ENCODE measurements at regions not wholly inside any gene's neighbourhood (a gene's known extent, or its start where the extent isn't known, plus 50 kb on each side); places are given as distances from the start of the nearest gene placed in this dataset.
"Not testable (repeated sequence)": the region's sequence is repeated elsewhere in the genome, so short reads cannot be mapped to it uniquely, and the experiment has no call there.

DNA sequence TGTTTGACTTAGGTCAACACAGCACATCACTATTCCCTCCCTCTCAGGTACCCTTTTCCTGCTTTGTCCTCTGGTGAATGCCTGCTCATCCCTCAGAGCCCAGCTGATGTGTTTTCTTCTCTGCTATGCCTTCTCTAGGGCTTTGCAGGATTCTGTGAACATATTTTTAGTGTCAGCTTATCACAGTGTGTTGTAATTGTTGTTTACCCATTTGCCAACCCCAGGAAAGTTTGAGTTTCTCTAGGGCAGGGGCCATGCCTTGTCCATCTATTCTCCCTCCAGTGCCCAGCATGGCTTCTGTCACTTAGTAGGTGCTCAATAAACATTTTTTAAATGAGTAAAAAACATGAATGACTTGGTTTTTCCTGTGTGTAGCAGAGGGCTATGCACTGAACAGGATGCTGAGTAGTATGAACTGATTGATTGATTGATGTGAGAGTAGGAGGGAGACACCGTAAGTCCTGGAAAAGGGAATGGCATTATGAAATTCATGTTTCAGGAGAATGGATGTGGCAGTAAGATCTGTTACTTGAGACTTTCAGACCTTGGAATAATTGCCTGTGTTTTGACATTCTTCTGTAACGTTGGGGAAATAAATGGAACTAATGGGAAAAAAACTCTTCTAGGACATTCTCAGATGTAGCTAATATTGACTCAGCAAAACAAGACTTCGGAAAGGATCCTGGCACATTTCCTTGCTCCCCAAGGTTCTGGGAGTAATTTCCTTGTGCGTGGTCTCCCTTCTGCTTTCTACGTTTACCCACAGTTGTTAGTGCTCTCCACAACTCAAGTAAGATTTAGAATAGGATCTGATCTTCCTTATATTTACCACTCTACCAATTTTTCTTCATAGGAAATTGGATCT, 267.3 kb upstream of the TBL1XR1 start:
- no peak for DNase-seq

DNA sequence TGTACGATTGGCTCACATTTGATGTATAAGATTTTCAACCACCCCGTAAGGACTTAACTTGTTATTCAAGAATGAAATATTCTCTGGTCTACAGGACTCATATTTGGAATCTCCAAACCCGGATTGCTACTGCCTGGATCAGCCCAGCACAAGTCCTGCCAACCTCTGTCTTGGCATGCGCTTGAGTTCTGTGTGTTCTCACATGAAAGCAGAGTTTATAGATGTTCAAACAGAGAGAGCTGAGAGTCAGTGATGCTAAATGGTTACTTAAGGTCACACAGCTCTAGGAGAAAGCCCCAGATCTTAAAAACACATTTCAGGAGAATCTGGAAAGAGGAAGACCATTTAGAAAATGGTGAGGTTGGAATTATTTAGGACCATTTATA, 268.0 kb upstream of the TBL1XR1 start:
- DNase-seq = no peak

- no peak for DNase-seq
Measured at GRCh38 chr3:177466074-177466473, 268.8 kb upstream of the TBL1XR1 start.

DNA sequence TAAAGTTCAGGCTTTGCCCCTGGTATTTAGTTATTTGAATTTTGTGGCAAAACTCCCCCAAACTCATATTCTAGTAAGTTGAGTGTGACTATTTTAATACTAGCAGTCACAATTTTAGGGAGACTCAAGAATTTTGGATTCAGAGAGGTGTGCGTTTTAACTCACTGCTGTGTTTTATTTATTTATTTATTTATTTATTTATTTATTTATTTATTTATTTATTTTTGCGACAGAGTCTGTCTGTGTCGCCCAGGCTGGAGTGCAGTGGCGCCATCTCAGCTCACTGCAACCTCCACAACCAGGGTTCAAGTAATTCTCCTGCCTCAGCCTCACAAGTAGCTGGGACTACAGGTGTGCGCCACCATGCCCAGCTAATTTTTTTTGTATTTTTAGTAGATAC, 269.3 kb upstream of the TBL1XR1 start:
- DNase-seq = not testable (repeated sequence)

DNA sequence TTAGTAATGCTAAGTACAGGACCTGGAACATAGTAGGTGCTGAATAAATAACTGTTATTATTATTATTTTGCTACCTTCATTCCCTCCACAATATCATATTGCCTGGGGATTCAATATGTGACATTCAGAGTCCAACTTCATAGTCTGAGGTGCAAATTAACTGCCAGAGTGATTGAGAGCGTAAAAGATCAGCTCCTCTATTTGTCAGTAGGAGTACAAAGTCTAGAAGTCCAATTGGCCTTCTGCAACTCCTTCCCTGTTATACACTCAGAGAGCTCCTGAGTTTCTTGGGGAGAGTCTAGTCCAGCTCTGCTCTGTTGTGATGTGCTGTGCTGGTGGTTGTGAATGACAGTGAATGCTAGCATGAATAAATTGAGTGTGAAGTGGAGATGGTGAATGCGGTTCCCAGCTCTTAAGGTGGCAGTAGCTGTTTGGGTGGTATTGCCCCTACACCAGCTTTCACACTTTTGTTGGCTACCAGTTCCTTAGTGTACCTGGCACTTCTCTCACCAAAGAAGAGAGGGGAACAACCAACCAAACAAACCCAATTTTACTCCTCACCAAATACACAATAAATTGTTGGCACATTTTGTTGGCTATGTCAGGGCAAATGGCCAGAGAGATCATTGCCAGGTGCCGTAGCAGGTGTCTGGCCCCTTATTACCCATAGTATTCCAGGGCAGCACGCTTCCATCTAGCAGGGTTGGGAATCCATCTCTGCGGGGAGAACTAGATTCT, 270.1 kb upstream of the TBL1XR1 start:
- DNase-seq = no peak

DNA sequence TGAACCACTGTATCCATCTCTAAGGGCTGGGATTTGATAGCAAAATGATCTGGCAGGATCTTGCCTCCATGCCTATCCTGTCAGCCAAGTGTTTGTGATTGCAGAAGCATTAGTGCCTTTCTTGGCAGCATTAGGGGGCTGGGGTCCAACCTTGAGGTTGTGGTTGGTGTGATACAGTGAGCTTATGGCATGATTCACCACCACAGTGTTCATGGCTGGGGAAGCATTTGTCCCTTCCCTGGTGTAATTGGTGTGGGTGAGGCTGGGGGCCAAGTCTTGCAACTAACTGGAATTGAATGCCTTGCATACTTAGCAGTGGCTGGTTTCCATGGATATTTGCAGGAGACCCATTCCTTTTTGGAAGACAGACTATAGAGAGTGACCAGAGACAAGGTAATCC, 271.0 kb upstream of the TBL1XR1 start:
- DNase-seq = no peak

DNA sequence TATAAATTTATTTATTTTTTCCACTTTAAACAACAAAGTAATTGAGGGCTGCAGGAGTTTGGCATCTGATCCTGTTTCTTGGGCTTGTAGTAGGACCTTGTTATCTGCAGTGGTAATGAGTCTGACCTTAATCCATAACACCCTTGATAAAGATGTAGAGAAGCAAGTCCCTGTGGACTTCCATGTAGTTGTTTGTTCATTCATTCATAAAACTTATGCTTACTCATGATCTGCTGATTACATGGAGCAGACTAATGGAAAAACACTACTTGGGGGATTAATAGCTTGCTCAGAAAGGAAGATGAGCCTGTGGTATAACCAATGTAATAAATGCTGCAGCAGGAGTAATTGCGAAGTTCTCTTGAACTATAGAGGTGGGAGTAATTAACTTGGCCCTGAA, 271.5 kb upstream of the TBL1XR1 start:
- no peak for DNase-seq

- no peak for DNase-seq
Measured at GRCh38 chr3:177469216-177469615, 271.9 kb upstream of the TBL1XR1 start.

- DNase-seq = no peak
Measured at GRCh38 chr3:177470197-177470941, 273.1 kb upstream of the TBL1XR1 start.

GRCh38 chr3:177471733-177472480, 274.6 kb upstream of the TBL1XR1 start:
- DNase-seq = no peak

DNA sequence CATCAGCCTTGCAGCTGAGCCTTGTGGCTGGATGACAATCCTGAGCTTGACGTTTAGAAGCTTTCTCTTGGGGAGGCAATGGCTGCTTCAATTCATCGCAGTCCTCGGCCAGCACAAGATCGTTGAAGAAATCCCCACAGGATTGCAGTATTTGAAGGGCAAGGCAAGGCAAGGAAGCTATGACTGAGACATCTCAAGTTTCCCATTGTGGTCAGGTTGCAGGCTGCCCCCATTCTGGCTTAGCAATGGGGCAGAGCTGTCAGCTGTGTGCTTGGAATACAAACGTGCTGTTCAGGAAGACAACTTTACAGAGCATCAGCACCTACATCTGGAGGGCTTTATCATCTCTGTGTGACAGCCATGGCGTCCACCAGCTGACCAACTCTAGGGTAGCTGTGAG, 275.9 kb upstream of the TBL1XR1 start:
- no peak for DNase-seq

DNA sequence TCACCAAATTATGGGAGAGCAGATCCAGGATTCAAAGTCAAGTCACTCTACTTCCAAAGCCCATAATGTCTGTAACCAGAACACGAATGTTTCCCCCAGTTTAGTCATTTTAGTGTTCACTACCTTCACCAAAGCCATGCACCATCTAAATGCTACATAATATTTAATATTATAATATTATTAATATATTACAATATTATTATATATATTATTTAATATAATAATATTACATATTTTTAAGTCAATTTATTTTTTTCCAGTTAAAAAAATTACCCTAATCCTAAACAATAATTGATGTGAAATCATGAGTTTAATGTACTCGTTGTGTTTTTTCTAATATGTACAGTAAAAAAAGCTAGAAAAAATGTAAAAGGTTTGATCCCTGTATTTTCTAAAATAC, 276.6 kb upstream of the TBL1XR1 start:
- no peak for DNase-seq

GRCh38 chr3:177474652-177475355, 277.5 kb upstream of the TBL1XR1 start:
- no peak for DNase-seq

DNA sequence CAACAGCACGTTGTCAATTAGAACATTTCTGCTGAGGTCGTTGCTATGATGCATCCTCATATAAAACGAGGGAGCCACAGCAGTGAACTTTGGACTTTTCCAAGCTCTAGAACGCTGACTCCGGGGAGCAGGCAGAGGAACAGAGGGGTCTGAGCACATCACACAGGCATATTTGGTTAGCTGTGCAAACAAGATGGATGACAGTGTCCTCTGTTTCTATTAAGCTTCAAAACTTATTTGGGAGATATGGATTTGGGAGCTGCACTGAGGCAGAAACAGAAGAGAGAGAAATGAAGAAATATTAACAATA, 278.0 kb upstream of the TBL1XR1 start:
- DNase-seq = no peak

GRCh38 chr3:177476495-177476894, 279.2 kb upstream of the TBL1XR1 start:
- DNase-seq = no peak

DNA sequence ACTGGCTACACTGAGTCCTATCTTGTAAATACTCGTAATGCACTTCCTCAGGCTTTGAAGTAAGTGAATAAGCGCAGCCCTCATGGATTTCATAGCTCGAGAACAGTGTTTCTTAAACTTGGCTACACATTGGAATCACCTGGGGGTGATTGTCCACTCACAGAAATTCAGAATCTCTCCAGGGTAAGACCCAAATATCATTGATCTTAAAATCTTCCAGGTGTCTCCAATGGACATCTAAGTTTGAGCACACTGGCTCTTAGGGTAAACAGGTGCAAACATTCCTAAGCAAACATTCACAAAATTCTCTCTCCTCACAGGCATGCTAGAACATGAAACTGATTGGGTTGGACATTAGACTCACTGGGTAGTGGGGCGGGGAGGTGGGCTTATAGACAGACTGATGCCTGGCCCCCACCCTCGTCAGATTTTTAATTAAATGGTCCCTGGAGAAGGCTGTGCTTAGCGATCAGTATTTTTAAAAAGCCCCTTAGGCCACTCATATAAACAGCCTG, 279.7 kb upstream of the TBL1XR1 start:
- no peak for DNase-seq

DNA sequence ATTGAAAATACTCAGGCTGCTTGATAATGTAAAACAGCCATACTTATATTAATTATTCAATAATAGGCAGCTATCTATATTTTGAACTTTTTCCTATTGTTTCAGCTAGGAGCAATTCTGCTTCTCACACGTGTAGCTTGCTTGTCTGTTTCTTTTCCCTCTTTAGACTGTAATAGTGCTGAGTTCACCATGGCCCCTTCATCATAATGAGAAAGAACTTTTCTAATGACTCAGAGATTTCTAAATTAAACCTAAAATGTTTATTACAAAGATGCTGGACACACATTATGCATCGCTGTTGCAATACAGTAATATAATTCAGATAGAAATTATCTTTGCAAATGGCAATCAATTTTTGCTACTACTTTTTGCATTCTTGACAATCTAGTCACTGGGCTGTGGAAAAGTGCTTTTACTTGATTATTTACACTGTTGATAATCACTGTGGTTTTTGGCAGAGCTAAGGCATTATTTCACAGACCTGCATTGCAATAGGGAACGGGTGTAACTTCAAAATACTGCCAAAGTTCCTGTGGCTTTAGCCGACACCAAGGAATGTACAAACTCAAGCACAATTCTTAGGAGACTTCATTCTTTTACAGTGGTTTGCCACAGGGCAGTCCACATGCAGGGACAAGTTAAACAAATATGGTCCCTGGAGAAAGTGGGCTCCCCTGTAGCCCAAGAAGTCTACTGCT, 281.0 kb upstream of the TBL1XR1 start:
- DNase-seq = no peak

DNA sequence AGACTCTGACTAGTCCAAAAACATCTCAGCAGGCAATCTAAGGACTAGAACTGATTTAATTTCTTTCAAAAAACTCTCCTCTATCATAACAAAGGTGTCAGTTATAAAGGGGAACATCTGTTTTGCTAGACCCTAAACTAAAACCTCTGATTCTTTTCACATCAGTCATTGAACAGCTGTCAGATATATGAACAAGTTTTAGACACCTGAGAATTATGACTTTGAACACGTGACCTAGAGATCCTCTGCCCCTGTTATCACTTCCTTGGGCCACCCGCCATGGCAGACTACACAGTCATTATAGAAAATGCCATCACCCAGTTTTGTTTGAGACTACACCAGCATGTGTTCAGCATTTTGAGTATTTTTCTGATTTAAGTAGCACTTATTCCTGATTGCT, 282.3 kb upstream of the TBL1XR1 start:
- no peak for DNase-seq

DNA sequence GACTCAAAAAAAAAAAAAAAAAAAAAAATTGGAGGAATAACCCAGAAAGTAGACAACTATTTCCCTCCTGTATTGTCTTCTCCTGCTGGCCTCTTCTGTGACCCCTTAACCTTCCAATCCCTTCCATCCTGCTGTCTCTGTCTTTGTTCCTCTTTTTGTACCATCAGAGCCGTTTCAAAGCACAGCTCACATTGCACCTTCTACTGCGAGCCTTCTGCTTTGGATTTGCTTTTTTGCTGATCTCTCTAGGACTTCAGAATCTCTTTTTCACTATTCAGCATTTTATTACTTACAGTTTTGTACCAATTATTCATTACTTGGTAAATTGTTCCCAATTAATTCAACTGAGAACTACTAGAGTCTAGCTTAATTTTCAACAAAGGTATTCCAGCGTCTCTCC, 284.0 kb upstream of the TBL1XR1 start:
- DNase-seq = no peak

DNA sequence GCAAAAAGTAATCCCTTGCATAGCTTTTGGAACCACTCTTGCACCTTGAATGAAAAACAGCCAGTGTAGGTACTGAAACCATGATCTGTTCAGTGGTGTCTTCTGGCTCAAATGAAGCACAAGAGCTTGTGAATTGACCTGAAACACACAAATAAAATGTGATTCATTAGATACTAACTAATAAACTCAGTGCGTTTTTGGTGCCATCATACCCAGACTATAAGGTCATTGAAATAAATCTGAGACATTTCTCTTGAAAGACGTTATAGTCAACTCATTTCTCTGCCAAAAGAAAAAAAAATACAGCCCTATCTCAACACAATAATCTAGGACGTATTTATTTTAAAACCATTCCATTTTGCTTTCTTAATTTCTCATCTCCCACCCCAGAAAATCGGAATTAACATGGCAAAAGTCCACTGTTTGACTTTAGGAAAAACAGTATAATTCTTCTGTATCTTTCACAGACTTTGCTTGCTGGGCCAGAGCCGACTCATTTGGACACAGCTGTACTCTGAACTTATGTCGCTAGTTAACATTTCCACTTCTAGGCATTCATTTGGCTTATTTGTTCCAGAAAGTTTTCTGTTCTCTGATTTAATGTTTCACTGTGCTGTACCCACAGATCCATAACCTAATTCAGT, 284.9 kb upstream of the TBL1XR1 start:
- DNase-seq = no peak
